OCI-LY7 (cell line): ENCODE measurements at regions not wholly inside any gene's neighbourhood (a gene's known extent, or its start where the extent isn't known, plus 50 kb on each side); places are given as distances from the start of the nearest gene placed in this dataset.

ENCODE experiments used
- BruUV-seq: library from RNA; stranded (reverse); fragments of 400-500 nt; replicated peaks from 2 replicates; lab custom pipeline; 2021; lab: Mats Ljungman, UMichigan
- CTCF ChIA-PET: fragments of 300-600 bp; sonication (Branson Sonifier 250); formaldehyde crosslinking; loops from one replicate; lab custom pipeline; 2022; ENCODE audit warnings: antibody characterized with exemption; ENCODE audit not compliant: unreplicated experiment; lab: Charles Lee
- POLR2A ChIA-PET: fragments of 300-600 bp; sonication (Branson Sonifier 250); formaldehyde crosslinking; loops from one replicate; lab custom pipeline; 2022; ENCODE audit warnings: antibody characterized with exemption; lab: Charles Lee
- DNase-seq: peaks from one replicate; pipeline ENCODE4 v3.0.0-alpha.2; 2015; ENCODE audit warnings: low spot score
- H2AFZ ChIP-seq: fragments of 200-600 bp; sonication (generic), shearing (Covaris generic); 2 replicates; pipeline ENCODE4 v1.6.1; 2014; ENCODE audit warnings: mild to moderate bottlenecking, antibody characterized with exemption, low read length, moderate library complexity
- H3K27ac ChIP-seq: fragments of 200-600 bp; sonication (generic); 2 replicates; pipeline ENCODE4 v1.5.1; 2014; ENCODE audit warnings: mixed run types, low read depth, mild to moderate bottlenecking, moderate library complexity, low read length, inconsistent platforms; ENCODE audit not compliant: poor library complexity, severe bottlenecking
- H3K36me3 ChIP-seq: fragments of 200-600 bp; sonication (generic); 2 replicates; pipeline ENCODE4 v1.6.1; 2014; ENCODE audit warnings: mild to moderate bottlenecking, antibody characterized with exemption, low read length, moderate library complexity, mixed read lengths; ENCODE audit not compliant: insufficient read depth
- H3K4me1 ChIP-seq: fragments of 200-600 bp; sonication (generic); 2 replicates; pipeline ENCODE4 v1.5.1; 2014; ENCODE audit warnings: mild to moderate bottlenecking, low read length; ENCODE audit not compliant: insufficient read depth, poor library complexity, severe bottlenecking
- H3K4me2 ChIP-seq: fragments of 200-600 bp; sonication (generic); 2 replicates; pipeline ENCODE4 v1.6.1; 2014; ENCODE audit warnings: mild to moderate bottlenecking, low read length
- H3K4me3 ChIP-seq: fragments of 200-600 bp; sonication (generic); 2 replicates; pipeline ENCODE4 v1.5.1; 2014; ENCODE audit warnings: mild to moderate bottlenecking, low read depth, low read length; ENCODE audit not compliant: poor library complexity, severe bottlenecking
- H3K79me2 ChIP-seq: fragments of 200-600 bp; sonication (generic); 2 replicates; pipeline ENCODE4 v1.6.1; 2016; ENCODE audit warnings: low read depth, mild to moderate bottlenecking, low read length, moderate library complexity, mixed read lengths; ENCODE audit not compliant: insufficient read depth
- H3K9me2 ChIP-seq: fragments of 200-600 bp; sonication (generic); 2 replicates; pipeline ENCODE4 v1.6.1; 2016; ENCODE audit warnings: mild to moderate bottlenecking, low read length, mixed read lengths; ENCODE audit not compliant: insufficient read depth
- H3K9me3 ChIP-seq: fragments of 200-600 bp; sonication (generic); 2 replicates; pipeline ENCODE4 v1.6.1; 2014; ENCODE audit warnings: mild to moderate bottlenecking, mixed run types, low read length, mixed read lengths
- H4K20me1 ChIP-seq: fragments of 200-600 bp; sonication (generic); 2 replicates; pipeline ENCODE4 v1.6.1; 2014; ENCODE audit warnings: mild to moderate bottlenecking, antibody characterized with exemption, low read length, moderate library complexity, mixed read lengths; ENCODE audit not compliant: insufficient read depth
- EZH2phosphoT487 ChIP-seq: fragments of 200-600 bp; sonication (generic); IDR thresholded peaks from 2 replicates; pipeline ENCODE4 v1.6.1; 2018; ENCODE audit warnings: low read depth, borderline replicate concordance, mild to moderate bottlenecking, mixed run types, antibody characterized with exemption, low read length, moderate library complexity, mixed read lengths
- intact Hi-C: fragments of 100-400 bp; cut with micrococcal nuclease; formaldehyde crosslinking; loops from one replicate; pipeline ENCODE4 v1.10.0; 2022; ENCODE audit not compliant: unreplicated experiment
- TF ChIP-seq, protein P1 (sequence below): fragments of 200-600 bp; sonication (generic); conservative IDR thresholded peaks from 2 replicates; pipeline ENCODE4 v1.5.1; 2014; ENCODE audit warnings: mild to moderate bottlenecking, antibody characterized with exemption, low read length, moderate library complexity, mixed read lengths

DNA sequence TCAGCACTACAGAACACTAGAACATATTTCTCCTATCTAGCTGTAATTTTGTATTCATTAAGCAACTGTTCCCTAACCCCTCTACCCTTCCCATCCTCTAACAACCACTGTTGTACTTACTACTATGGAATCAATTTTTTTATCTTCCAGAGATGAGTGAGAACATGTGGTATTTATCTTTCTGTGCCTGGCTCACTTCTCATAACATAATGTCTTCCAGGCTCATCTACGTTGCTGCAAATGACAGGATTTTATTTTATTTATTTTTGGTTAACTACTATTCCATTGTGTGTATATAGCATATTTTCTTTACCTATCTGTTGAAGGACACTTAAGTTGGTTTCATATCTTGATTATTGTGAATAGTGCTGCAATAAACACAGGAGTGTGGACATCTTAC lies 200.9 kb upstream of the CHRM2 start:
- no peaks in the 10 kb centered on the region for H3K9me2 ChIP-seq
- H3K4me2 ChIP-seq, result no peak overlapping the region
- H3K4me3 ChIP-seq, result no peak overlapping the region
- POLR2A ChIA-PET, result no interaction called here
- H2AFZ ChIP-seq, result peak overlapping the region; percentile 1; the same call in 1 of the 2 replicates
- BruUV-seq, result no TSS peak
- no peaks in the 10 kb centered on the region for H4K20me1 ChIP-seq
- TF ChIP-seq, protein P1, sequence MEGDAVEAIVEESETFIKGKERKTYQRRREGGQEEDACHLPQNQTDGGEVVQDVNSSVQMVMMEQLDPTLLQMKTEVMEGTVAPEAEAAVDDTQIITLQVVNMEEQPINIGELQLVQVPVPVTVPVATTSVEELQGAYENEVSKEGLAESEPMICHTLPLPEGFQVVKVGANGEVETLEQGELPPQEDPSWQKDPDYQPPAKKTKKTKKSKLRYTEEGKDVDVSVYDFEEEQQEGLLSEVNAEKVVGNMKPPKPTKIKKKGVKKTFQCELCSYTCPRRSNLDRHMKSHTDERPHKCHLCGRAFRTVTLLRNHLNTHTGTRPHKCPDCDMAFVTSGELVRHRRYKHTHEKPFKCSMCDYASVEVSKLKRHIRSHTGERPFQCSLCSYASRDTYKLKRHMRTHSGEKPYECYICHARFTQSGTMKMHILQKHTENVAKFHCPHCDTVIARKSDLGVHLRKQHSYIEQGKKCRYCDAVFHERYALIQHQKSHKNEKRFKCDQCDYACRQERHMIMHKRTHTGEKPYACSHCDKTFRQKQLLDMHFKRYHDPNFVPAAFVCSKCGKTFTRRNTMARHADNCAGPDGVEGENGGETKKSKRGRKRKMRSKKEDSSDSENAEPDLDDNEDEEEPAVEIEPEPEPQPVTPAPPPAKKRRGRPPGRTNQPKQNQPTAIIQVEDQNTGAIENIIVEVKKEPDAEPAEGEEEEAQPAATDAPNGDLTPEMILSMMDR, result no peak
- no peak for TF ChIP-seq EZH2phosphoT487
- H3K4me1 ChIP-seq, result no peaks in the 10 kb centered on the region
- DNase-seq, result no peak
- CTCF ChIA-PET, result no interaction called here
- no peaks in the 10 kb centered on the region for H3K79me2 ChIP-seq
- H3K36me3 ChIP-seq, result no peaks in the 10 kb centered on the region
- intact Hi-C loops, result no loop called here
- H3K9me3 ChIP-seq, result peaks cover 20% of the 10 kb centered on the region
- H3K27ac ChIP-seq, result no peak overlapping the region

GRCh38 chr7:136665878-136666509 lies 202.5 kb upstream of the CHRM2 start:
- ChIA-PET POLR2A (no interaction called here), CTCF (no interaction called here)
- Histone ChIP-seq H4K20me1 (no peaks in the 10 kb centered on the region), H3K9me3 (peaks cover 7% of the 10 kb centered on the region; the same call in 1 of the 2 replicates), H2AFZ (peak overlapping the region; percentile 62), H3K4me2 (no peak overlapping the region), H3K4me1 (no peaks in the 10 kb centered on the region), H3K9me2 (no peaks in the 10 kb centered on the region), H3K27ac (no peak overlapping the region), H3K79me2 (no peaks in the 10 kb centered on the region), H3K4me3 (no peak overlapping the region), H3K36me3 (no peaks in the 10 kb centered on the region)
- intact Hi-C loops, result no loop called here
- DNase-seq, result no peak
- no peak for TF ChIP-seq EZH2phosphoT487
- TF ChIP-seq, protein P1, result no peak
- no TSS peak for BruUV-seq

DNA sequence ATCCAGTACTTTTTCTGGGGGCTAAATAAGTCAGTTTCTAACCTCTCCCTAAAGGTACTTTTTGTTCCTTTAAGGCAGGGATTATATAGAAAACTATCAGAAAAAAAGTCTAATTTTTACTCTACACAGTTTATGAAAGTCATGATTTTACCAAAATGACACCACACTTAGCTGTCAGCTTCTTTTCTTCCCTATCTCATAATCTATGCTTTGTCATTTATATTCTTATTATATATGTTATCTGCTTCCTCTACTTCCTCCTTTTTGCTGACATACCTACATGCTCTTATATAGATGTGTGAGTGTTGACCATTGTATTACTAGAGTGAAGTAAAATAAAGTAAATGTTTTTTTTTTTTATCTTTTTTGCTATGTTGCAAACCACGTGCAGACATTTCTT lies 203.9 kb upstream of the CHRM2 start:
- DNase-seq, result no peak
- Histone ChIP-seq H3K9me2 (no peaks in the 10 kb centered on the region), H3K9me3 (no peaks in the 10 kb centered on the region), H3K4me3 (no peak overlapping the region), H4K20me1 (no peaks in the 10 kb centered on the region), H2AFZ (no peak overlapping the region), H3K79me2 (no peaks in the 10 kb centered on the region), H3K36me3 (no peaks in the 10 kb centered on the region), H3K4me1 (no peaks in the 10 kb centered on the region), H3K27ac (no peak overlapping the region), H3K4me2 (no peak overlapping the region)
- intact Hi-C loops, result no loop called here
- no TSS peak for BruUV-seq
- TF ChIP-seq, protein P1, result no peak
- no peak for TF ChIP-seq EZH2phosphoT487
- ChIA-PET CTCF (no interaction called here), POLR2A (interaction anchor here (0.6 kb wide), 1 partner anchor 240 kb away, joined by 4 read pairs; no protein-coding TSS in a partner anchor)
